Amygdala (tissue), 56 donors: ENCODE measurements at regions not wholly inside any gene's neighbourhood (a gene's known extent, or its start where the extent isn't known, plus 50 kb on each side); places are given as distances from the start of the nearest gene placed in this dataset.

ENCODE experiments used
- DNase-seq, 56 donors: peaks; one replicate each; lab custom pipeline; 2025; lab: John Stamatoyannopoulos, UW

GRCh38 chr4:31086756-31087330 is 366.7 kb downstream of the PCDH7 start:
- no peak for DNase-seq

- DNase-seq, result no peak
Observed at GRCh38 chr4:31088600-31089230, 368.5 kb downstream of the PCDH7 start.

GRCh38 chr4:31089815-31090214 is 369.6 kb downstream of the PCDH7 start:
- no peak for DNase-seq

GRCh38 chr4:31094474-31094873 is 374.3 kb downstream of the PCDH7 start:
- no peak for DNase-seq

- DNase-seq, result no peak
Observed at GRCh38 chr4:31097999-31098398, 377.8 kb downstream of the PCDH7 start.

- no peak for DNase-seq
Observed at GRCh38 chr4:31100536-31100935, 380.4 kb downstream of the PCDH7 start.

GRCh38 chr4:31104043-31104442 is 383.9 kb downstream of the PCDH7 start:
- no peak for DNase-seq

- DNase-seq, result peak in 2 of 56 donors; percentile 1 to 15
Observed at GRCh38 chr4:31104577-31104976, 384.4 kb downstream of the PCDH7 start.

- DNase-seq, result no peak
Observed at GRCh38 chr4:31106419-31106818, 386.2 kb downstream of the PCDH7 start.

- no peak for DNase-seq
Observed at GRCh38 chr4:31107362-31107761, 387.2 kb downstream of the PCDH7 start.

GRCh38 chr4:31108762-31109161 is 388.6 kb downstream of the PCDH7 start:
- DNase-seq, result no peak

GRCh38 chr4:31111790-31112189 is 391.6 kb downstream of the PCDH7 start:
- DNase-seq, result no peak

GRCh38 chr4:31114816-31115215 is 394.6 kb downstream of the PCDH7 start:
- DNase-seq, result peak in 3 of 56 donors; percentile 1 to 22 (median 4)

GRCh38 chr4:31124008-31124585 is 403.9 kb downstream of the PCDH7 start:
- no peak for DNase-seq

- DNase-seq, result no peak
Observed at GRCh38 chr4:31125061-31125460, 404.9 kb downstream of the PCDH7 start.

- DNase-seq, result no peak
Observed at GRCh38 chr4:31125496-31125895, 405.3 kb downstream of the PCDH7 start.

GRCh38 chr4:31126881-31127398 is 406.8 kb downstream of the PCDH7 start:
- DNase-seq, result no peak

- no peak for DNase-seq
Observed at GRCh38 chr4:31130930-31131329, 410.8 kb downstream of the PCDH7 start.

GRCh38 chr4:31134720-31135119 is 414.6 kb downstream of the PCDH7 start:
- DNase-seq, result no peak

- DNase-seq, result no peak
Observed at GRCh38 chr4:31139767-31140166, 419.6 kb downstream of the PCDH7 start.

- no peak for DNase-seq
Observed at GRCh38 chr4:31141095-31141831, 421.1 kb downstream of the PCDH7 start.

GRCh38 chr4:31141832-31142142 is 421.6 kb downstream of the PCDH7 start:
- DNase-seq, result no peak
